ENCODE measurements at regions not wholly inside any gene's neighbourhood (a gene's known extent, or its start where the extent isn't known, plus 50 kb on each side); places are given as distances from the start of the nearest gene placed in this dataset.

DNA sequence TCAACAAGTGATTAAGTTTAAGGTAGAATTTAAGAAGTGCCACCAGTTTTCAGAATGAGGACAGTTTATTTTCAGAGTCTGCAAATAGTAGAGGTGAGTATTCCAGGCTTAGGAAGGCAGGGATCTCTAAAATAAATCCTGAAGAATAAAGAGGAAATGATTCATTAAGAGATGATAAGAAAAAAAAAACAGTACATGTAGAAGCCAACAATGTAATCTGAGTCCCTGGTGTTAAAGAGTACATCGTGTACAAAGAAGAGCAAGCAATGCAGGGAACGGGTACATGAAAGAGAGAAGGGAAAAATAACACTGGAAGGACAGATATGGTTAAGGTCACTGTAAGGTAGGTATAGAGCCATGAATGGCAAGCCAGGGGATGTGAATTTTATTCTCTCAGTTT is 95.2 kb upstream of the FOXG1 start:
- no peak overlapping the region for H3K4me3 Mint-ChIP-seq (ENCODE audit: unreplicated experiment)
- H3K27me3 Mint-ChIP-seq (ENCODE audit: unreplicated experiment): no peaks in the 10 kb centered on the region
- peak overlapping the region; percentile 3 for H3K27ac Mint-ChIP-seq (ENCODE audit: unreplicated experiment)
- H3K4me1 Mint-ChIP-seq (ENCODE audit: unreplicated experiment): peaks cover 31% of the 10 kb centered on the region
- H3K9me3 Mint-ChIP-seq (ENCODE audit: unreplicated experiment): no peaks in the 10 kb centered on the region
- no peaks in the 10 kb centered on the region for H3K36me3 Mint-ChIP-seq (ENCODE audit: unreplicated experiment)
- no peak for DNase-seq (ENCODE audit: extremely low spot score, unreplicated experiment)
- TF ChIP-seq, protein P1, sequence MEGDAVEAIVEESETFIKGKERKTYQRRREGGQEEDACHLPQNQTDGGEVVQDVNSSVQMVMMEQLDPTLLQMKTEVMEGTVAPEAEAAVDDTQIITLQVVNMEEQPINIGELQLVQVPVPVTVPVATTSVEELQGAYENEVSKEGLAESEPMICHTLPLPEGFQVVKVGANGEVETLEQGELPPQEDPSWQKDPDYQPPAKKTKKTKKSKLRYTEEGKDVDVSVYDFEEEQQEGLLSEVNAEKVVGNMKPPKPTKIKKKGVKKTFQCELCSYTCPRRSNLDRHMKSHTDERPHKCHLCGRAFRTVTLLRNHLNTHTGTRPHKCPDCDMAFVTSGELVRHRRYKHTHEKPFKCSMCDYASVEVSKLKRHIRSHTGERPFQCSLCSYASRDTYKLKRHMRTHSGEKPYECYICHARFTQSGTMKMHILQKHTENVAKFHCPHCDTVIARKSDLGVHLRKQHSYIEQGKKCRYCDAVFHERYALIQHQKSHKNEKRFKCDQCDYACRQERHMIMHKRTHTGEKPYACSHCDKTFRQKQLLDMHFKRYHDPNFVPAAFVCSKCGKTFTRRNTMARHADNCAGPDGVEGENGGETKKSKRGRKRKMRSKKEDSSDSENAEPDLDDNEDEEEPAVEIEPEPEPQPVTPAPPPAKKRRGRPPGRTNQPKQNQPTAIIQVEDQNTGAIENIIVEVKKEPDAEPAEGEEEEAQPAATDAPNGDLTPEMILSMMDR (IDR thresholded peaks at IDR 0.05): no peak

DNA sequence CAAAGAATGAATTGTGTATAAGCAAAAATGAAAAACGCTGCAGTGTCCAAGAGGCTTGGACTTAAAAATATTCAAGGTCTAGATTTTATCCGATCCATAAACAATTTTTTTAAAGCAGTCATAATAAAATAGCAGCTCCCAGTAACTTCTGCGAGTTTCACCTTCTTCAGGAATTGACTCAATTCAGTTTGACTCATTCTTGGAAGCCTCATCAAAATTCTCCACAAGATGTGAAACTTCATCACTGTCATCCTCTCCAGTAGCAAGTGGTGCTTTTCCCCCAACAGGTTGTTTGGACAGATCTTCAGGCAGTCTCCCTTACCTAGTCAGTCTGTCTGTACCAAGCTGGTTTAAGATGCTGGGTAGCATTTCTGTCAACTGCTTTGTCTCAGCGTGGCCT is 93.5 kb upstream of the FOXG1 start:
- no peaks in the 10 kb centered on the region for H3K27me3 Mint-ChIP-seq (ENCODE audit: unreplicated experiment)
- H3K27ac Mint-ChIP-seq (ENCODE audit: unreplicated experiment): no peak overlapping the region
- H3K4me3 Mint-ChIP-seq (ENCODE audit: unreplicated experiment): no peak overlapping the region
- H3K4me1 Mint-ChIP-seq (ENCODE audit: unreplicated experiment): peaks cover 36% of the 10 kb centered on the region
- no peak for DNase-seq (ENCODE audit: extremely low spot score, unreplicated experiment)
- H3K9me3 Mint-ChIP-seq (ENCODE audit: unreplicated experiment): no peaks in the 10 kb centered on the region
- H3K36me3 Mint-ChIP-seq (ENCODE audit: unreplicated experiment): no peaks in the 10 kb centered on the region
- TF ChIP-seq, protein P1 (IDR thresholded peaks at IDR 0.05): no peak

DNA sequence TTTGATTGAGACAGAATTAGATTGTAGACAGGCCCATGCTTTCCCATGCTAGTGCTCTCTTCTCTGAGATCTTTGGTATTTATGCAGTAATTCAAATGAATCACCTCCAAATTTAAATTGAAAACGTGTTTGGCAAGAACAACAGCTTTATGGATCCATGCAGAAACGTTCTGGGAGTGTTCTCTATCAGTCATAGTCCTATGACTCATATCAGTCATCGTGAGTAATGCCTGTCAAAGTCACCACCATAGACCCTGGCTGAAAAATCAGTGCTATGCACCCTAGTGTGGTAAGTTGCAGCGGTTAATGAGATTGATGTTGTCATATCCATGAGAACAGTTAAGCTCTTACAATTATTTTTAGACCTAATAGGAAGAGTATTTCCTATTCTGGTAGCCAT is 90.1 kb upstream of the FOXG1 start:
- no peak for DNase-seq (ENCODE audit: extremely low spot score, unreplicated experiment)
- Mint-ChIP-seq H3K27me3 (ENCODE audit: unreplicated experiment) (no peaks in the 10 kb centered on the region), H3K27ac (ENCODE audit: unreplicated experiment) (no peak overlapping the region), H3K36me3 (ENCODE audit: unreplicated experiment) (no peaks in the 10 kb centered on the region), H3K9me3 (ENCODE audit: unreplicated experiment) (no peaks in the 10 kb centered on the region), H3K4me3 (ENCODE audit: unreplicated experiment) (no peak overlapping the region), H3K4me1 (ENCODE audit: unreplicated experiment) (peaks cover 29% of the 10 kb centered on the region)
- TF ChIP-seq, protein P1 (IDR thresholded peaks at IDR 0.05): no peak

DNA sequence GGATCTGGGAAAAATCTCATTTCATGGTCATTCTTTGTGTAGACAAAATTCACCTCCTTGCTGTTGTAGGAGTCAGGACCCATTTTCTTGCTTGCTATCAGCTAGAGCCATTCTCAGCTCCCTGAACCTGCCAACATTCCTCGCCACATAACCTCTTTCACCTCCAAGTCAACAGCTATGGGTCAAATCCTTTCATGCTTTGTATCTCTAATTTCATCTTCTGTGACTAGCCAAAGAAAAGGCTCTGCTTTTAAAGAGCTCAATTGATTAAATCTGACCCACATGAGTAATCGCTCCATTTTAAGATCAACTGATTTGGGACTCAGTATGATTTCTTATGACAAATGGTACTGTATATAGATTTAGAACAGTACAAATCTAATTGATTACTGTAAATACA is 89.2 kb upstream of the FOXG1 start:
- Mint-ChIP-seq H3K4me3 (ENCODE audit: unreplicated experiment) (no peak overlapping the region), H3K27ac (ENCODE audit: unreplicated experiment) (no peak overlapping the region), H3K27me3 (ENCODE audit: unreplicated experiment) (no peaks in the 10 kb centered on the region), H3K4me1 (ENCODE audit: unreplicated experiment) (peaks cover 20% of the 10 kb centered on the region), H3K36me3 (ENCODE audit: unreplicated experiment) (no peaks in the 10 kb centered on the region), H3K9me3 (ENCODE audit: unreplicated experiment) (no peaks in the 10 kb centered on the region)
- TF ChIP-seq, protein P1 (IDR thresholded peaks at IDR 0.05): no peak
- no peak for DNase-seq (ENCODE audit: extremely low spot score, unreplicated experiment)

DNA sequence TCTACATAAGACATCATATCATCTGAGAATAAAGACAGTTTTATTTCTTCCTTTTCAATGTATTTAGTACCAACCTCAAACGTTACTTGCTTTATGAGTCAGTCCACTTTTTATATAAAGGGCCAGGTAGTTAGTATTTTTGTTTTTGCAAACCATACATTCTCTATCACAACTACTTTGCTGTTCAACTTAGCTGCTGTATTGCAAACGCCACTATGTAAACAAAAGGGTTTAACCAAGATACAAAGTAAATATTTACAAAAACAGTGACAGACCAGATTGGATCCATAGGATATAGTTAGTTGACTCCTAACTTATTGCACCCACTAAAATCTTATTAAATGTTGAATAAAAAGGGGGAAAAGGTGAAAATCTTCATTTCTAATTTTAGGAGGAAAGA is 87.7 kb upstream of the FOXG1 start:
- Mint-ChIP-seq H3K4me3 (ENCODE audit: unreplicated experiment) (no peak overlapping the region), H3K9me3 (ENCODE audit: unreplicated experiment) (no peaks in the 10 kb centered on the region), H3K4me1 (ENCODE audit: unreplicated experiment) (peaks cover 15% of the 10 kb centered on the region), H3K36me3 (ENCODE audit: unreplicated experiment) (no peaks in the 10 kb centered on the region), H3K27me3 (ENCODE audit: unreplicated experiment) (no peaks in the 10 kb centered on the region), H3K27ac (ENCODE audit: unreplicated experiment) (no peak overlapping the region)
- TF ChIP-seq, protein P1 (IDR thresholded peaks at IDR 0.05): no peak
- no peak for DNase-seq (ENCODE audit: extremely low spot score, unreplicated experiment)

Data from osteocyte (in vitro differentiated cells).